ENCODE measurements at regions not wholly inside any gene's neighbourhood (a gene's known extent, or its start where the extent isn't known, plus 50 kb on each side); places are given as distances from the start of the nearest gene placed in this dataset.

- Histone ChIP-seq H3K4me2 (ENCODE audit: low read length) (no peak overlapping the region), H3K27me3 (ENCODE audit: control insufficient read depth, insufficient read depth, low read length) (no peaks in the 10 kb centered on the region), H3K4me1 (no peaks in the 10 kb centered on the region), H3K79me2 (no peaks in the 10 kb centered on the region), H2AFZ (no peak overlapping the region), H3K27ac (no peak overlapping the region), H3K9me3 (ENCODE audit: control insufficient read depth, low read length) (no peaks in the 10 kb centered on the region), H3K36me3 (ENCODE audit: control insufficient read depth, insufficient read depth, low read length) (no peaks in the 10 kb centered on the region), H3K4me3 (ENCODE audit: low read depth, low read length) (no peak overlapping the region), H3K9ac (no peak overlapping the region)
- TF ChIP-seq CTCF (IDR thresholded peaks at IDR 0.05): no peak
These were observed 1028.6 kb downstream of the OTOL1 start for GRCh38 chr3:162525066-162525742.

GRCh38 chr3:162525771-162526170 lies 1029.2 kb downstream of the OTOL1 start:
- H3K27me3 ChIP-seq (ENCODE audit: control insufficient read depth, insufficient read depth, low read length): no peaks in the 10 kb centered on the region
- H3K4me3 ChIP-seq (ENCODE audit: low read depth, low read length): no peak overlapping the region
- H3K27ac ChIP-seq: no peak overlapping the region
- no peaks in the 10 kb centered on the region for H3K79me2 ChIP-seq
- no peak overlapping the region for H2AFZ ChIP-seq
- H3K36me3 ChIP-seq (ENCODE audit: control insufficient read depth, insufficient read depth, low read length): no peaks in the 10 kb centered on the region
- H3K4me1 ChIP-seq: no peaks in the 10 kb centered on the region
- no peak overlapping the region for H3K4me2 ChIP-seq (ENCODE audit: low read length)
- no peak for TF ChIP-seq CTCF (IDR thresholded peaks at IDR 0.05)
- H3K9ac ChIP-seq: no peak overlapping the region
- no peaks in the 10 kb centered on the region for H3K9me3 ChIP-seq (ENCODE audit: control insufficient read depth, low read length)

- H3K4me1 ChIP-seq: no peaks in the 10 kb centered on the region
- TF ChIP-seq CTCF (IDR thresholded peaks at IDR 0.05): no peak
These were observed 1037.8 kb downstream of the OTOL1 start for GRCh38 chr3:162534431-162534830.

DNA sequence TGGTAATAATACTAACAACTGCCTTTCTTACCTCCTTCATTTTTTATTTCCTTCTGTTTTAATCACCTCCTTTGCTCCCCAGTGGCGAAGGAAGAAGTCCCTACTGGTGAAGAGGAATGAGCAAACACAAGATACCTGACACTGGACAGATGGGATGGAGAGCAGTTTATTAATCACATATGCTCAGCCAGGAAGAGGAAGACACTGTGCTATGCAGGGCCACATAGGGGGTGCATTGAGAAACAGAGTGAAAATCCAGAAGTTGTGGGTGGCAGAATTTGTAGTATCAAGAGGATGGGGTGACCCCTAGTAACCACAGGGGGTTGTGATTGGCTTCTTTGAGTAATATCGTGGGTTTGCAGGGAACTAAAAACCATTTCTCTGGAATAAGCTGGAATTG lies 1041.9 kb downstream of the OTOL1 start:
- H3K4me1 ChIP-seq: no peaks in the 10 kb centered on the region
- no peak overlapping the region for H3K27ac ChIP-seq
- no peak overlapping the region for H3K4me2 ChIP-seq (ENCODE audit: low read length)
- no peak overlapping the region for H2AFZ ChIP-seq
- no peaks in the 10 kb centered on the region for H3K36me3 ChIP-seq (ENCODE audit: control insufficient read depth, insufficient read depth, low read length)
- H3K79me2 ChIP-seq: no peaks in the 10 kb centered on the region
- TF ChIP-seq CTCF (IDR thresholded peaks at IDR 0.05): no peak
- no peak overlapping the region for H3K9ac ChIP-seq
- H3K9me3 ChIP-seq (ENCODE audit: control insufficient read depth, low read length): no peaks in the 10 kb centered on the region
- H3K27me3 ChIP-seq (ENCODE audit: control insufficient read depth, insufficient read depth, low read length): no peaks in the 10 kb centered on the region
- no peak overlapping the region for H3K4me3 ChIP-seq (ENCODE audit: low read depth, low read length)

More at GRCh38 chr3:162534431-162534830, 1037.8 kb downstream of the OTOL1 start:
- Histone ChIP-seq H3K4me2 (ENCODE audit: low read length) (no peak overlapping the region), H3K4me3 (ENCODE audit: low read depth, low read length) (no peak overlapping the region), H3K79me2 (no peaks in the 10 kb centered on the region), H3K27me3 (ENCODE audit: control insufficient read depth, insufficient read depth, low read length) (no peaks in the 10 kb centered on the region), H3K9ac (no peak overlapping the region), H3K36me3 (ENCODE audit: control insufficient read depth, insufficient read depth, low read length) (no peaks in the 10 kb centered on the region), H3K27ac (no peak overlapping the region), H2AFZ (no peak overlapping the region), H3K9me3 (ENCODE audit: control insufficient read depth, low read length) (no peaks in the 10 kb centered on the region)

GRCh38 chr3:162538906-162539305 lies 1042.3 kb downstream of the OTOL1 start:
- H3K27ac ChIP-seq: no peak overlapping the region
- no peak overlapping the region for H2AFZ ChIP-seq

More at GRCh38 chr3:162538906-162539305, 1042.3 kb downstream of the OTOL1 start:
- Histone ChIP-seq H3K9me3 (ENCODE audit: control insufficient read depth, low read length) (no peaks in the 10 kb centered on the region), H3K4me1 (no peaks in the 10 kb centered on the region), H3K9ac (no peak overlapping the region), H3K36me3 (ENCODE audit: control insufficient read depth, insufficient read depth, low read length) (no peaks in the 10 kb centered on the region), H3K4me3 (ENCODE audit: low read depth, low read length) (no peak overlapping the region), H3K27me3 (ENCODE audit: control insufficient read depth, insufficient read depth, low read length) (no peaks in the 10 kb centered on the region), H3K4me2 (ENCODE audit: low read length) (no peak overlapping the region), H3K79me2 (no peaks in the 10 kb centered on the region)
- no peak for TF ChIP-seq CTCF (IDR thresholded peaks at IDR 0.05)

All from parathyroid adenoma (tissue), 2 donors.